Astrocyte (in vitro differentiated cells and primary cell): ENCODE measurements at regions not wholly inside any gene's neighbourhood (a gene's known extent, or its start where the extent isn't known, plus 50 kb on each side); places are given as distances from the start of the nearest gene placed in this dataset.

Source experiments
- CTCF ChIP-seq: IDR thresholded peaks from 2 replicates; pipeline ENCODE4 v1.5.1; 2011; ENCODE audit warnings: low read depth, mild to moderate bottlenecking, inconsistent platforms, low read length, moderate library complexity; ENCODE audit not compliant: insufficient read depth
- EZH2 ChIP-seq: IDR thresholded peaks from 2 replicates; pipeline ENCODE4 v1.6.1; 2012; ENCODE audit warnings: mild to moderate bottlenecking, low read length, inconsistent platforms; ENCODE audit not compliant: insufficient read depth

- no peak for TF ChIP-seq CTCF
- TF ChIP-seq EZH2 = no peak
Observed at GRCh38 chr18:53789376-53790247, 434.9 kb downstream of the MBD2 start.
